ENCODE measurements at regions not wholly inside any gene's neighbourhood (a gene's known extent, or its start where the extent isn't known, plus 50 kb on each side); places are given as distances from the start of the nearest gene placed in this dataset.

DNA sequence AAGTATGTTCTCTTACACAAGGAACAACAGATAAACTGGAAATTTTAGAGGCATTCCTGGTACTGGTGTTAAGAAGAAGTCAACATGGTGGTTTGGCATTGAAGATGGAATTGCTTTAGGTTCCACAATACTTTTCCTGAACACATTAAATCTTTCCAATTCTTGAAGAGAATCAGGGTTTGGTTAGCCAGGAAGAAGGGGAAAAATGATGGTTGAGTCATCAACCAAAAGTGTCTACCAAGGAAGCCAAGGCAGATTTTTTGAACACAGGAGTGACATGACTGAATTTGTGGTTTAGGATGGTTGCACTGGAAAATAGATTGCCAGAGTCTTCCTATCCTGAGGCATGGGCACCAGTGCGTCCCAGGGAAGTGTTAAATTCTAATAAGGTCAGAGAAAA is 433.4 kb downstream of the TMEM38B start:
- no peak overlapping the region for H3K4me2 ChIP-seq (ENCODE audit: control insufficient read depth, extremely low read depth, insufficient read depth, low read depth, low read length)
- no peaks in the 10 kb centered on the region for H3K36me3 ChIP-seq (ENCODE audit: control insufficient read depth in 2 of 2, extremely low read depth in 1 of 2, insufficient read depth in 2 of 2, low read length in 2 of 2)
- no peaks in the 10 kb centered on the region for H3K4me1 ChIP-seq (ENCODE audit: control insufficient read depth, extremely low read depth, insufficient read depth, low read length)
- H3K9ac ChIP-seq (ENCODE audit: control insufficient read depth, extremely low read depth, insufficient read depth, low read length): no peak overlapping the region
- H3K9me1 ChIP-seq (ENCODE audit: control insufficient read depth, extremely low read depth, insufficient read depth, low read length): no peaks in the 10 kb centered on the region
- H3K27me3 ChIP-seq (ENCODE audit: control insufficient read depth, extremely low read depth, insufficient read depth, low read length): no peaks in the 10 kb centered on the region
- H2AFZ ChIP-seq (ENCODE audit: control insufficient read depth, low read length): no peak overlapping the region
- no peak for DNase-seq (ENCODE audit: low read depth, low spot score)
- no peak overlapping the region for H3K27ac ChIP-seq (ENCODE audit: control insufficient read depth, insufficient read depth, low read length)
- H4K20me1 ChIP-seq (ENCODE audit: control insufficient read depth, extremely low read depth, insufficient read depth, low read length): no peaks in the 10 kb centered on the region
- TF ChIP-seq, protein P1, sequence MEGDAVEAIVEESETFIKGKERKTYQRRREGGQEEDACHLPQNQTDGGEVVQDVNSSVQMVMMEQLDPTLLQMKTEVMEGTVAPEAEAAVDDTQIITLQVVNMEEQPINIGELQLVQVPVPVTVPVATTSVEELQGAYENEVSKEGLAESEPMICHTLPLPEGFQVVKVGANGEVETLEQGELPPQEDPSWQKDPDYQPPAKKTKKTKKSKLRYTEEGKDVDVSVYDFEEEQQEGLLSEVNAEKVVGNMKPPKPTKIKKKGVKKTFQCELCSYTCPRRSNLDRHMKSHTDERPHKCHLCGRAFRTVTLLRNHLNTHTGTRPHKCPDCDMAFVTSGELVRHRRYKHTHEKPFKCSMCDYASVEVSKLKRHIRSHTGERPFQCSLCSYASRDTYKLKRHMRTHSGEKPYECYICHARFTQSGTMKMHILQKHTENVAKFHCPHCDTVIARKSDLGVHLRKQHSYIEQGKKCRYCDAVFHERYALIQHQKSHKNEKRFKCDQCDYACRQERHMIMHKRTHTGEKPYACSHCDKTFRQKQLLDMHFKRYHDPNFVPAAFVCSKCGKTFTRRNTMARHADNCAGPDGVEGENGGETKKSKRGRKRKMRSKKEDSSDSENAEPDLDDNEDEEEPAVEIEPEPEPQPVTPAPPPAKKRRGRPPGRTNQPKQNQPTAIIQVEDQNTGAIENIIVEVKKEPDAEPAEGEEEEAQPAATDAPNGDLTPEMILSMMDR (optimal IDR thresholded peaks at IDR 0.05 in 1 of 3, IDR thresholded peaks at IDR 0.05 in 1 of 3, conservative IDR thresholded peaks at IDR 0.05 in 1 of 3; ENCODE audit: extremely low read depth in 1 of 3, insufficient read depth in 2 of 3, low read length in 3 of 3): no peak
- TF ChIP-seq EZH2 (IDR thresholded peaks at IDR 0.05; ENCODE audit: low read length): no peak
- no peaks in the 10 kb centered on the region for H3K9me3 ChIP-seq (ENCODE audit: control insufficient read depth, low read depth, low read length)
- H3K79me2 ChIP-seq (ENCODE audit: control insufficient read depth, insufficient read depth, low read length): no peaks in the 10 kb centered on the region
- dilution Hi-C loops (cut with MboI; ENCODE audit: extremely low pct_ligation_motif_present, low sequenced_read_pairs): no loop called here
- no peak for FAIRE-seq
- no peak overlapping the region for H3K4me3 ChIP-seq (ENCODE audit: control insufficient read depth in 2 of 3, extremely low read depth in 1 of 3, insufficient read depth in 2 of 3, low read depth in 1 of 3, low read length in 3 of 3)

DNA sequence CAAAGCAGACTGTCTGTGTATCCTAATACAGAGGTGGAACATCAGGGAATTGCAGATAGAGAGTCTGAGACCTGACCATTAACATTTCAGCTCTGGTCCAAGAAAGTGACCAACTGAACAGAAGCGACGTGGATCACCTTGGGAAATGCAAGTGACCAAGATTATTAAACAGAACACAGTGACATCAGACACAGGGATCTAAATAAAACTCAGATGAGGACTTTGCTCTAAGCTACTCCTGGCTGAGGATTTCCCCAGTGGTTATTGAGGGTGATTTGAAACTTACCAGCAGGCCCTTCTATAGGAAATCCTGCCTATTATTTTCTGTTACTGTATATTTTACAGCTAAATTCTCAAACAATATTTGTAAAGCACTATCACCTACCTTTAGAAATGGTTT is 436.0 kb downstream of the TMEM38B start:
- no peak overlapping the region for H2AFZ ChIP-seq (ENCODE audit: control insufficient read depth, low read length)
- H4K20me1 ChIP-seq (ENCODE audit: control insufficient read depth, extremely low read depth, insufficient read depth, low read length): no peaks in the 10 kb centered on the region
- dilution Hi-C loops (cut with MboI; ENCODE audit: extremely low pct_ligation_motif_present, low sequenced_read_pairs): no loop called here
- no peaks in the 10 kb centered on the region for H3K4me1 ChIP-seq (ENCODE audit: control insufficient read depth, extremely low read depth, insufficient read depth, low read length)
- no peaks in the 10 kb centered on the region for H3K36me3 ChIP-seq (ENCODE audit: control insufficient read depth in 2 of 2, extremely low read depth in 1 of 2, insufficient read depth in 2 of 2, low read length in 2 of 2)
- no peak for DNase-seq (ENCODE audit: low read depth, low spot score)
- no peaks in the 10 kb centered on the region for H3K9me1 ChIP-seq (ENCODE audit: control insufficient read depth, extremely low read depth, insufficient read depth, low read length)
- no peak overlapping the region for H3K4me2 ChIP-seq (ENCODE audit: control insufficient read depth, extremely low read depth, insufficient read depth, low read depth, low read length)
- H3K79me2 ChIP-seq (ENCODE audit: control insufficient read depth, insufficient read depth, low read length): no peaks in the 10 kb centered on the region
- H3K27me3 ChIP-seq (ENCODE audit: control insufficient read depth, extremely low read depth, insufficient read depth, low read length): no peaks in the 10 kb centered on the region
- FAIRE-seq: no peak
- TF ChIP-seq, protein P1 (optimal IDR thresholded peaks at IDR 0.05 in 1 of 3, IDR thresholded peaks at IDR 0.05 in 1 of 3, conservative IDR thresholded peaks at IDR 0.05 in 1 of 3; ENCODE audit: extremely low read depth in 1 of 3, insufficient read depth in 2 of 3, low read length in 3 of 3): no peak
- TF ChIP-seq EZH2 (IDR thresholded peaks at IDR 0.05; ENCODE audit: low read length): no peak
- no peaks in the 10 kb centered on the region for H3K9me3 ChIP-seq (ENCODE audit: control insufficient read depth, low read depth, low read length)
- H3K27ac ChIP-seq (ENCODE audit: control insufficient read depth, insufficient read depth, low read length): no peak overlapping the region
- no peak overlapping the region for H3K9ac ChIP-seq (ENCODE audit: control insufficient read depth, extremely low read depth, insufficient read depth, low read length)
- H3K4me3 ChIP-seq (ENCODE audit: control insufficient read depth in 2 of 3, extremely low read depth in 1 of 3, insufficient read depth in 2 of 3, low read depth in 1 of 3, low read length in 3 of 3): no peak overlapping the region
